Activated B cell treated with CpG ODN at 0.5 μM for 24 hours (primary cell): ENCODE measurements at regions not wholly inside any gene's neighbourhood (a gene's known extent, or its start where the extent isn't known, plus 50 kb on each side); places are given as distances from the start of the nearest gene placed in this dataset.

Source experiments
- ATAC-seq: fragments of 200-7000 bp; cut with Tn5 transposase; one replicate; pipeline ENCODE4 v1.10.0; 2021; ENCODE audit warnings: low read depth, mild to moderate bottlenecking, moderate library complexity
- CTCF ChIA-PET: fragments of 350-600 bp; sonication (Branson Sonifier 250); formaldehyde crosslinking; loops from one replicate; lab custom pipeline; 2021; ENCODE audit warnings: antibody characterized with exemption; lab: Charles Lee
- POLR2A ChIA-PET: fragments of 350-600 bp; sonication (Branson Sonifier 250); formaldehyde crosslinking; loops from one replicate; lab custom pipeline; 2021; ENCODE audit warnings: antibody characterized with exemption; lab: Charles Lee
- DNase-seq: peaks from one replicate; pipeline ENCODE4 v3.0.0; 2022
- H3K27ac Mint-ChIP-seq: one replicate; pipeline ENCODE4 v1.8.0; 2020; ENCODE audit warnings: mixed read lengths
- H3K27me3 Mint-ChIP-seq: one replicate; pipeline ENCODE4 v1.8.0; 2021; ENCODE audit warnings: mixed read lengths
- H3K36me3 Mint-ChIP-seq: one replicate; pipeline ENCODE4 v1.8.0; 2021; ENCODE audit warnings: low read depth, mixed read lengths
- H3K4me1 Mint-ChIP-seq: one replicate; pipeline ENCODE4 v1.8.0; 2021; ENCODE audit warnings: mixed read lengths
- H3K4me3 Mint-ChIP-seq: one replicate; pipeline ENCODE4 v1.8.0; 2020; ENCODE audit warnings: mild to moderate bottlenecking, mixed read lengths
- H3K9me3 Mint-ChIP-seq: one replicate; pipeline ENCODE4 v1.8.0; 2020; ENCODE audit warnings: mixed read lengths
- intact Hi-C: fragments of 100-400 bp; cut with micrococcal nuclease; formaldehyde crosslinking; loops from one replicate; pipeline ENCODE4 v1.15.1; 2024
- TF ChIP-seq, protein P1 (sequence below): fragments of 200-600 bp; IDR thresholded peaks from one replicate; pipeline ENCODE4 v1.8.0; 2022; ENCODE audit warnings: antibody characterized with exemption, mild to moderate bottlenecking

DNA sequence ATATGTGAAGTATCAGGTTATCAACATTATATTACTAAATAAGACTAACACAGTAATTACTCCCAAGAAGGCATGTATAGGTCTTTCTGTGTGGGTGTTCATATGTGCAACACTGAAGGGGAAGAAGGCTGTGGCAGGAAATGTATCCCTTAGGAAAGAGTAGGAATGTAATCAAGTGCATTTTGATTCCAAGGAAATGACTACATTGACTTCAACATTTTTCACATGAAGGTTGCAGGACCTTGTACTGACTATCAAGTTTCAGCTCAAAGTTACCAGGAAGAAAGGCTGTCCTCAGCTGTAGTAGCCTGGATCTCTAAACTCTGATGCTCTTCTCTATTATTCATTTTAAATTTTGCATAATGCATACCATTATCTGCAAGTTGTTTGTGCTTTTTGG lies 680.8 kb downstream of the NYAP2 start:
- Mint-ChIP-seq H3K9me3 (no peaks in the 10 kb centered on the region), H3K27me3 (no peaks in the 10 kb centered on the region), H3K36me3 (no peaks in the 10 kb centered on the region), H3K27ac (no peak overlapping the region), H3K4me3 (no peak overlapping the region), H3K4me1 (no peaks in the 10 kb centered on the region)
- ATAC-seq = no peak
- intact Hi-C loops = no loop called here
- ChIA-PET CTCF (no interaction called here), POLR2A (no interaction called here)
- TF ChIP-seq, protein P1, sequence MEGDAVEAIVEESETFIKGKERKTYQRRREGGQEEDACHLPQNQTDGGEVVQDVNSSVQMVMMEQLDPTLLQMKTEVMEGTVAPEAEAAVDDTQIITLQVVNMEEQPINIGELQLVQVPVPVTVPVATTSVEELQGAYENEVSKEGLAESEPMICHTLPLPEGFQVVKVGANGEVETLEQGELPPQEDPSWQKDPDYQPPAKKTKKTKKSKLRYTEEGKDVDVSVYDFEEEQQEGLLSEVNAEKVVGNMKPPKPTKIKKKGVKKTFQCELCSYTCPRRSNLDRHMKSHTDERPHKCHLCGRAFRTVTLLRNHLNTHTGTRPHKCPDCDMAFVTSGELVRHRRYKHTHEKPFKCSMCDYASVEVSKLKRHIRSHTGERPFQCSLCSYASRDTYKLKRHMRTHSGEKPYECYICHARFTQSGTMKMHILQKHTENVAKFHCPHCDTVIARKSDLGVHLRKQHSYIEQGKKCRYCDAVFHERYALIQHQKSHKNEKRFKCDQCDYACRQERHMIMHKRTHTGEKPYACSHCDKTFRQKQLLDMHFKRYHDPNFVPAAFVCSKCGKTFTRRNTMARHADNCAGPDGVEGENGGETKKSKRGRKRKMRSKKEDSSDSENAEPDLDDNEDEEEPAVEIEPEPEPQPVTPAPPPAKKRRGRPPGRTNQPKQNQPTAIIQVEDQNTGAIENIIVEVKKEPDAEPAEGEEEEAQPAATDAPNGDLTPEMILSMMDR = no peak
- no peak for DNase-seq

DNA sequence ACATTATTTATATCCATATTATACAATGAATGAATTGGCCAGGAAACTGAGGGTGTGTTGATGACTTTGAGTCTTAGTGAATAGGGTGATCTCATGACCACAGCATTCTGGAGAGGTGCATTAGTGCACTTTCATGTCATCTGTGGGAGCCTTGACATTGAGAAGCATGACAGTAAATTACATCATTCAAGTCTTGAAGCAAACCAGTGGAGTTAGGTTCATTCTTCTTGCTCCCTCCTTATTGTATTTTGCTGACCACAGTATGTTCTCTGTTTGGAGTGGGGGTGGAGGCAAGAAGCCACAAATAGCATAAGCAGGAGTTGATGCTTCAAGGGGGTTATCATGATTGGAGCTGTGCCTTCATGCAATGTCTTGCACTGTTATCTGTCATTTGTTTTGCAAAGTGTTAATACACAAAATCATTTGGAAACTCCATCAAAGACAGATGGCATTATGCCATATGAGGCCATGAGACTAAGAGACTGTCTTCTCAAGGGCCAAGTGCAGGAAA lies 680.2 kb downstream of the NYAP2 start:
- H3K4me3 Mint-ChIP-seq = no peak overlapping the region
- no peak for DNase-seq
- no peaks in the 10 kb centered on the region for H3K27me3 Mint-ChIP-seq
- ATAC-seq = no peak
- intact Hi-C loops = no loop called here
- no peaks in the 10 kb centered on the region for H3K9me3 Mint-ChIP-seq
- H3K27ac Mint-ChIP-seq = no peak overlapping the region
- POLR2A ChIA-PET = no interaction called here
- H3K4me1 Mint-ChIP-seq = no peaks in the 10 kb centered on the region
- no peaks in the 10 kb centered on the region for H3K36me3 Mint-ChIP-seq
- CTCF ChIA-PET = no interaction called here
- TF ChIP-seq, protein P1 = no peak

DNA sequence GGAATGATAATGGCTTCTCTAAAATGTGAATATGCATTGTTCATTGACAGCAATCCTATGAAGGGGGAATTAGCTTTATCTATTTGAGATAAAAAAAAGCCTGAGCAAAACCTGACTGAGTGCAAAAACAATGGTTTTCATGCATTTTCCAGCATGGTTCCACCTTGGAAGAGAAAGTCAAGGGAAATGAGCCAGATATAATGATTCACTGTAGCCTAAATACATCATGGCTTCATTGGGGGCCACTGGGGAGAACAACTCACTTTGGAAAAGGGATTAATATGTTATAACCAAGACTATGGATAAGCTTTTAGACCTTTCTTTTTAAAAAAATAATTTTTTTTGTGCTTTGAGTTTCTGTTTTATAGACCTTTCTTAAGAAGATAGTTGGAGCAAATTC lies 679.7 kb downstream of the NYAP2 start:
- Mint-ChIP-seq H3K4me3 (no peak overlapping the region), H3K27ac (no peak overlapping the region), H3K4me1 (no peaks in the 10 kb centered on the region), H3K36me3 (no peaks in the 10 kb centered on the region), H3K27me3 (no peaks in the 10 kb centered on the region), H3K9me3 (no peaks in the 10 kb centered on the region)
- DNase-seq (no peak), ATAC-seq (no peak)
- intact Hi-C loops = no loop called here
- TF ChIP-seq, protein P1 = no peak
- ChIA-PET POLR2A (no interaction called here), CTCF (no interaction called here)

DNA sequence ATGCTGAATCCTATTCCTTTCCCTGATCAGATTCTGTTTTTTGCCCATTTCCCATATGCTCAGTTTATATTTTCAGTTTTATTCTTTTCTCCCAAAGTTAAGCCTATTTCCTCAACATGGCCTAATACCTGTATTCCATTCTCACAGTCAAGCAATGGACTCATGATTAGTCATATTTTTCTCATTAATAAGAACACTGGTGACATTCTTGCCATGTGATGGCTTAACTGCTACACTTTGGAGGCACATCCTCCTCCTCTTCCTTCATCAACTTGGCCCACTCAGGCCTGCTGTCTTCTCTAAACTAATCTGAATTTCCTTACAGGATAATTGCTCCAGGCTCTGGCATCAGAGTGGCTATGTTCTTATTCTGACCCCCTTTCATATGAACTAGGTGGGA lies 679.2 kb downstream of the NYAP2 start:
- intact Hi-C loops = no loop called here
- no peaks in the 10 kb centered on the region for H3K36me3 Mint-ChIP-seq
- no peaks in the 10 kb centered on the region for H3K27me3 Mint-ChIP-seq
- TF ChIP-seq, protein P1 = no peak
- ChIA-PET CTCF (no interaction called here), POLR2A (no interaction called here)
- no peak for ATAC-seq
- no peak overlapping the region for H3K4me3 Mint-ChIP-seq
- no peak overlapping the region for H3K27ac Mint-ChIP-seq
- H3K9me3 Mint-ChIP-seq = no peaks in the 10 kb centered on the region
- no peak for DNase-seq
- H3K4me1 Mint-ChIP-seq = no peaks in the 10 kb centered on the region

DNA sequence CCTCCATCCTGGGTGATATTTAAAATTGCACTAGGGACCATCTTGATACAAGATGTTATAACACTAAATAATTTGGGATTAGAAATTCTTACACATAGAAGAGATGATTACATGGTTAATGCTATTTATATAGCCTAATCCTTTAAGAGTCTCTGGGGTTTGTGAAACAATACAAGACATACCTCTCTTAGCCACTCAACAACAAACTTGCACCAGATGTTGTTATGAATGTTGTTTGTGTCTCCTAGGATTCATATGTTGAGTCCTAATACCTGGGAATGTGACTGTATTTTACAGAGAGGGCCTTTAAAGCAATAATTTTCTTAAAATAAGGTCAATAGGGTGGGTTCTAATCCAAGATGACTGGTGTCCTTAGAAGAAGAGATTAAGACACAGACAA lies 678.3 kb downstream of the NYAP2 start:
- Mint-ChIP-seq H3K27me3 (no peaks in the 10 kb centered on the region), H3K4me3 (no peak overlapping the region), H3K4me1 (no peaks in the 10 kb centered on the region), H3K9me3 (no peaks in the 10 kb centered on the region), H3K36me3 (no peaks in the 10 kb centered on the region), H3K27ac (no peak overlapping the region)
- DNase-seq (no peak), ATAC-seq (no peak)
- ChIA-PET CTCF (no interaction called here), POLR2A (no interaction called here)
- TF ChIP-seq, protein P1 = no peak
- intact Hi-C loops = no loop called here
